B cell (primary cell): ENCODE measurements at regions not wholly inside any gene's neighbourhood (a gene's known extent, or its start where the extent isn't known, plus 50 kb on each side); places are given as distances from the start of the nearest gene placed in this dataset.

ENCODE experiments used
- EZH2 ChIP-seq: IDR thresholded peaks from 2 replicates; pipeline ENCODE4 v1.6.1; 2012; ENCODE audit warnings: borderline replicate concordance, low read depth, mild to moderate bottlenecking, moderate library complexity, low read length; ENCODE audit not compliant: insufficient read depth, poor library complexity, severe bottlenecking
- TF ChIP-seq, protein P1 (sequence below): fragments of 200-600 bp; IDR thresholded peaks from one replicate; pipeline ENCODE4 v1.8.0; 2022; ENCODE audit warnings: antibody characterized with exemption, mild to moderate bottlenecking

DNA sequence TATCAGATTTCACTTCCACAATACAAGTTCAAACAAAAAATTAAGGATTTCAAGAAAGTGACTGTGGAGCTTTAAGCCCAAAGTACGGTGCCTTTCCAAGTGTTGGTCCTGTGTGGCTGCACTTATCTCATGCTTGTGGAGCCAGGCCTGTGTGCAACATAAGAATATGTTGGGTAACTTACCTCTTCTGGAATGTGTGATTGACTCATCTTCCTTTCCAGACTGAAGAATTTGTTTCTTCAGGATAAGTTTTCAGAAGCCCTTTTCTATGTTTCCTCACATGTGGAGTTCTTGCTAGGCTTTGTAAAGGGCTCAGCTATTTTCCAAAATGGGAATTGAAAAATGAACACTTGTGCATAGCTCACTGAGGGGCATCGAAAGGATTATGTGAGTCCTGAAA, 485.1 kb upstream of the PAPPA start:
- TF ChIP-seq, protein P1, sequence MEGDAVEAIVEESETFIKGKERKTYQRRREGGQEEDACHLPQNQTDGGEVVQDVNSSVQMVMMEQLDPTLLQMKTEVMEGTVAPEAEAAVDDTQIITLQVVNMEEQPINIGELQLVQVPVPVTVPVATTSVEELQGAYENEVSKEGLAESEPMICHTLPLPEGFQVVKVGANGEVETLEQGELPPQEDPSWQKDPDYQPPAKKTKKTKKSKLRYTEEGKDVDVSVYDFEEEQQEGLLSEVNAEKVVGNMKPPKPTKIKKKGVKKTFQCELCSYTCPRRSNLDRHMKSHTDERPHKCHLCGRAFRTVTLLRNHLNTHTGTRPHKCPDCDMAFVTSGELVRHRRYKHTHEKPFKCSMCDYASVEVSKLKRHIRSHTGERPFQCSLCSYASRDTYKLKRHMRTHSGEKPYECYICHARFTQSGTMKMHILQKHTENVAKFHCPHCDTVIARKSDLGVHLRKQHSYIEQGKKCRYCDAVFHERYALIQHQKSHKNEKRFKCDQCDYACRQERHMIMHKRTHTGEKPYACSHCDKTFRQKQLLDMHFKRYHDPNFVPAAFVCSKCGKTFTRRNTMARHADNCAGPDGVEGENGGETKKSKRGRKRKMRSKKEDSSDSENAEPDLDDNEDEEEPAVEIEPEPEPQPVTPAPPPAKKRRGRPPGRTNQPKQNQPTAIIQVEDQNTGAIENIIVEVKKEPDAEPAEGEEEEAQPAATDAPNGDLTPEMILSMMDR = no peak
- no peak for TF ChIP-seq EZH2
